Liver (tissue), 8 donors: ENCODE measurements at regions not wholly inside any gene's neighbourhood (a gene's known extent, or its start where the extent isn't known, plus 50 kb on each side); places are given as distances from the start of the nearest gene placed in this dataset.

ENCODE experiments used
- DNase-seq: peaks from one replicate; pipeline ENCODE4 v3.0.0-alpha.2; 2017; ENCODE audit warnings: low spot score
- H3K27ac ChIP-seq, 2 donors: one replicate each; pipeline ENCODE4 v1.7.0; 2013; ENCODE audit warnings: inconsistent platforms in 2 of 2, low read length in 2 of 2, control low read depth in 1 of 2, low read depth in 1 of 2, mild to moderate bottlenecking in 1 of 2
- H3K27me3 ChIP-seq, 4 donors: one replicate each; pipeline versions ENCODE4 v1.6.1 to v1.7.0; 2013; ENCODE audit warnings: low read length in 3 of 4, inconsistent platforms in 1 of 4, mild to moderate bottlenecking in 1 of 4, moderate library complexity in 1 of 4; ENCODE audit not compliant: control insufficient read depth in 4 of 4, insufficient read depth in 4 of 4
- H3K36me3 ChIP-seq, 4 donors: one replicate each; pipeline versions ENCODE4 v1.6.1 to v1.7.0; 2013; ENCODE audit warnings: low read length in 3 of 4, mild to moderate bottlenecking in 3 of 4, low read depth in 1 of 4, moderate library complexity in 1 of 4; ENCODE audit not compliant: control insufficient read depth in 4 of 4, insufficient read depth in 3 of 4
- H3K4me1 ChIP-seq, 4 donors: one replicate each; pipeline versions ENCODE4 v1.6.1 to v1.7.0; 2013; ENCODE audit warnings: low read length in 3 of 4, mild to moderate bottlenecking in 3 of 4, moderate library complexity in 1 of 4; ENCODE audit not compliant: control insufficient read depth in 4 of 4, insufficient read depth in 4 of 4
- H3K4me3 ChIP-seq, 3 donors: one replicate each; pipeline versions ENCODE4 v1.6.1 to v1.7.0; 2013; ENCODE audit warnings: low read length in 3 of 3, control low read depth in 1 of 3, low read depth in 1 of 3, mild to moderate bottlenecking in 1 of 3
- H3K9ac ChIP-seq, 2 donors: one replicate each; pipeline ENCODE4 v1.7.0; 2013; ENCODE audit warnings: low read length in 2 of 2, mild to moderate bottlenecking in 2 of 2, moderate library complexity in 2 of 2, control low read depth in 1 of 2, low read depth in 1 of 2
- H3K9me3 ChIP-seq, 4 donors: one replicate each; pipeline versions ENCODE4 v1.6.1 to v1.7.0; 2013; ENCODE audit warnings: low read length in 3 of 4; ENCODE audit not compliant: control insufficient read depth in 4 of 4
- CTCF ChIP-seq: fragments of 150-350 bp; IDR thresholded peaks from 2 replicates; pipeline ENCODE4 v1.5.1; 2017; ENCODE audit warnings: improper control_type of control experiment, low read depth, low read length; ENCODE audit not compliant: missing input control
- EGR1 ChIP-seq, 2 donors: IDR thresholded peaks; 2 replicates each; pipeline ENCODE4 v1.6.1; 2016 to 2018; ENCODE audit warnings: antibody characterized with exemption in 2 of 2, low read depth in 2 of 2
- FOXA1 ChIP-seq: IDR thresholded peaks from 2 replicates; pipeline ENCODE4 v1.6.1; 2016; ENCODE audit warnings: antibody characterized with exemption
- FOXA2 ChIP-seq: IDR thresholded peaks from 2 replicates; pipeline ENCODE4 v1.6.1; 2016; ENCODE audit warnings: antibody characterized with exemption
- GABPA ChIP-seq, 2 donors: IDR thresholded peaks in 1 of 2; conservative IDR thresholded peaks in 1 of 2; 2 replicates each; pipeline ENCODE4 v1.6.1; 2016; ENCODE audit warnings: antibody characterized with exemption in 2 of 2, mild to moderate bottlenecking in 1 of 2, moderate library complexity in 1 of 2
- HNF4A ChIP-seq, 2 donors: conservative IDR thresholded peaks; 2 replicates each; pipeline ENCODE4 v1.6.1; 2016; ENCODE audit warnings: antibody characterized with exemption in 2 of 2, mild to moderate bottlenecking in 2 of 2
- HNF4G ChIP-seq: IDR thresholded peaks from 2 replicates; pipeline ENCODE4 v1.6.1; 2016; ENCODE audit warnings: antibody characterized with exemption
- JUND ChIP-seq, 2 donors: IDR thresholded peaks; 2 replicates each; pipeline ENCODE4 v1.6.1; 2016; ENCODE audit warnings: antibody characterized with exemption in 2 of 2
- MAX ChIP-seq: IDR thresholded peaks from 2 replicates; pipeline ENCODE4 v1.6.1; 2016; ENCODE audit warnings: antibody characterized with exemption
- NR2F2 ChIP-seq: IDR thresholded peaks from 2 replicates; pipeline ENCODE4 v1.6.1; 2016; ENCODE audit warnings: antibody characterized with exemption
- RAD21 ChIP-seq, 2 donors: IDR thresholded peaks; 2 replicates each; pipeline ENCODE4 v1.6.1; 2016; ENCODE audit warnings: antibody characterized with exemption in 2 of 2, mild to moderate bottlenecking in 2 of 2
- REST ChIP-seq: IDR thresholded peaks from 2 replicates; pipeline ENCODE4 v1.6.1; 2016; ENCODE audit warnings: antibody characterized with exemption, mild to moderate bottlenecking
- RXRA ChIP-seq, 2 donors: IDR thresholded peaks; 2 replicates each; pipeline ENCODE4 v1.6.1; 2017 to 2018; ENCODE audit warnings: antibody characterized with exemption in 2 of 2, mild to moderate bottlenecking in 1 of 2
- SP1 ChIP-seq: IDR thresholded peaks from 2 replicates; pipeline ENCODE4 v1.6.1; 2018; ENCODE audit warnings: antibody characterized with exemption, mild to moderate bottlenecking
- TAF1 ChIP-seq: conservative IDR thresholded peaks from 2 replicates; pipeline ENCODE4 v1.6.1; 2016; ENCODE audit warnings: antibody characterized with exemption, mild to moderate bottlenecking
- YY1 ChIP-seq: IDR thresholded peaks from 2 replicates; pipeline ENCODE4 v1.6.1; 2016; ENCODE audit warnings: antibody characterized with exemption, mild to moderate bottlenecking
- WGBS: extraction: QIAGEN DNeasy Blood & Tissue Kit; methylation state at CpG from one replicate; pipeline ENCODE4 v1.1.7; 2013; 5-methylcytosine and 5-hydroxymethylcytosine counted together
- TF ChIP-seq, protein P1 (sequence below): IDR thresholded peaks from 2 replicates; pipeline ENCODE4 v1.6.1; 2016; ENCODE audit warnings: antibody characterized with exemption
- TF ChIP-seq, protein P2 (sequence below): IDR thresholded peaks from 2 replicates; pipeline ENCODE4 v1.6.1; 2016; ENCODE audit warnings: antibody characterized with exemption
- donor health status: healthy.
- donor health status: healthy.
- donor health status: healthy.
- donor health status: healthy.
- donor health status: healthy.

DNA sequence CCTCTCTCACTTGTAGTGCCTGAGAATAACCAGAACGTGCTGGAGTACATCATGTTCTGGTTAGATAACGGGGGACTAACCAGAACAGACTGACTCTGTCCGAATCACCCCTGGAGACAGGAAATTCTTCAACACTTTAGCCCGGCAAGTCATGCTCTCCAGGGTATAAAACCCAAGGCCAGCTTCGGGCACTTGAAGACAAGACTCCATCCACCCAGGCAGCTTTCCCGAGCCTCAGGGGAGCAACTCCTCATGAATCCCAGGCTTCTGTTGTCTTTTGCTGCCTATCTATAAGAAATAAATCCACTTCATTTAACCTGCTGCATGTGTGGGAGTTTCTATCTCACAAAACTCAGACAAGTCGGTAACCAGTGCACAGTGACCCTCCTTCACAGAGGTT, 99.6 kb downstream of the KCNF1 start:
- H3K9ac ChIP-seq = no peak overlapping the region
- H3K27me3 ChIP-seq = no peaks in the 10 kb centered on the region
- no peak overlapping the region for H3K27ac ChIP-seq
- no peak for DNase-seq
- H3K4me1 ChIP-seq = no peaks in the 10 kb centered on the region
- 92% methylated on average over 7 of the region's 7 CpGs for WGBS
- TF ChIP-seq TAF1 (no peak), HNF4A (conservative IDR thresholded peaks at IDR 0.05) (no peak), YY1 (no peak)
- H3K4me3 ChIP-seq = no peak overlapping the region
- H3K36me3 ChIP-seq = no peaks in the 10 kb centered on the region
- peaks cover 0 to 8% (median 5%) of the 10 kb centered on the region in 4 donors for H3K9me3 ChIP-seq

DNA sequence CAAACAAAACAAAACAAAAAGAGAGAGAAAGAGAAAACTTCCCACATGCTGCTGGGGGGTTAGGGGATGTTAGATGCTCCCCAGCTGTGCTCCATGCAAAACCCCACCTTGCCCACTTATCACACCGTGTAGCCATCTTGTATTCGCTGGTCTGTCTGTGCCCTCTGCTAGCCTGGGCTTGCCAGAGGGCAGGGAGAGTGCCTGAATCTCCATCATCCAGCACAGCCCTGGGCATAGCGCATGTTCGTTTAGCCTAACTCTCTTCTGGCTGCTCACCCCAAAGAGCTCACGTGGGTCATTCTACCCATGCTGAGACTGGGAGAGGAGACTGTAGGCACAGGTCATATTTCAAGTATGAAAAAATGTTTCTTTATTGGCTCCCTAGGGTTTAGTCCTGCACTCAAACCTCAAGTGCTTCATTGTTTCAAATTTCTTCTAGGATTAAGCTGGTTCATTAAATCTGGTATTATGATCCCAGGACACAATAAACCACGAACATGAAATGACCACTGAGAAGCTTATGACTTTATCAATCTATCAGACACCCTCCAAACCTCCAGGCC, 100.5 kb downstream of the KCNF1 start:
- WGBS = 90% methylated on average over 6 of the region's 6 CpGs
- Histone ChIP-seq H3K9ac (no peak overlapping the region), H3K4me1 (no peaks in the 10 kb centered on the region), H3K9me3 (peaks cover 0 to 8% (median 5%) of the 10 kb centered on the region in 4 donors), H3K36me3 (no peaks in the 10 kb centered on the region), H3K4me3 (no peak overlapping the region), H3K27ac (no peak overlapping the region), H3K27me3 (no peaks in the 10 kb centered on the region)
- no peak for TF ChIP-seq HNF4A (conservative IDR thresholded peaks at IDR 0.05)
- no peak for TF ChIP-seq MAX
- TF ChIP-seq, protein P1, sequence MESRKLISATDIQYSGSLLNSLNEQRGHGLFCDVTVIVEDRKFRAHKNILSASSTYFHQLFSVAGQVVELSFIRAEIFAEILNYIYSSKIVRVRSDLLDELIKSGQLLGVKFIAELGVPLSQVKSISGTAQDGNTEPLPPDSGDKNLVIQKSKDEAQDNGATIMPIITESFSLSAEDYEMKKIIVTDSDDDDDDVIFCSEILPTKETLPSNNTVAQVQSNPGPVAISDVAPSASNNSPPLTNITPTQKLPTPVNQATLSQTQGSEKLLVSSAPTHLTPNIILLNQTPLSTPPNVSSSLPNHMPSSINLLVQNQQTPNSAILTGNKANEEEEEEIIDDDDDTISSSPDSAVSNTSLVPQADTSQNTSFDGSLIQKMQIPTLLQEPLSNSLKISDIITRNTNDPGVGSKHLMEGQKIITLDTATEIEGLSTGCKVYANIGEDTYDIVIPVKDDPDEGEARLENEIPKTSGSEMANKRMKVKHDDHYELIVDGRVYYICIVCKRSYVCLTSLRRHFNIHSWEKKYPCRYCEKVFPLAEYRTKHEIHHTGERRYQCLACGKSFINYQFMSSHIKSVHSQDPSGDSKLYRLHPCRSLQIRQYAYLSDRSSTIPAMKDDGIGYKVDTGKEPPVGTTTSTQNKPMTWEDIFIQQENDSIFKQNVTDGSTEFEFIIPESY = no peak
- TF ChIP-seq RXRA (IDR thresholded peaks at IDR 0.05) = no peak
- no peak for TF ChIP-seq SP1
- no peak for TF ChIP-seq FOXA2
- no peak for TF ChIP-seq JUND (IDR thresholded peaks at IDR 0.05)
- no peak for TF ChIP-seq EGR1 (IDR thresholded peaks at IDR 0.05; ENCODE audit: low read depth in 2 of 2)
- no peak for TF ChIP-seq NR2F2
- no peak for TF ChIP-seq GABPA (IDR thresholded peaks at IDR 0.05 in 1 of 2, conservative IDR thresholded peaks at IDR 0.05 in 1 of 2)
- no peak for TF ChIP-seq CTCF
- TF ChIP-seq, protein P2, sequence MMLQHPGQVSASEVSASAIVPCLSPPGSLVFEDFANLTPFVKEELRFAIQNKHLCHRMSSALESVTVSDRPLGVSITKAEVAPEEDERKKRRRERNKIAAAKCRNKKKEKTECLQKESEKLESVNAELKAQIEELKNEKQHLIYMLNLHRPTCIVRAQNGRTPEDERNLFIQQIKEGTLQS = no peak
- TF ChIP-seq RAD21 (IDR thresholded peaks at IDR 0.05) = no peak
- no peak for TF ChIP-seq FOXA1
- no peak for TF ChIP-seq REST
- no peak for TF ChIP-seq YY1
- TF ChIP-seq HNF4G = no peak
- no peak for TF ChIP-seq TAF1
- DNase-seq = no peak
